ENCODE measurements at regions not wholly inside any gene's neighbourhood (a gene's known extent, or its start where the extent isn't known, plus 50 kb on each side); places are given as distances from the start of the nearest gene placed in this dataset.
A peak's percentile ranks its signal among the peaks of the same experiment; 100 is the strongest.

GRCh38 chr6:118750143-118750542, 98.8 kb upstream of the CEP85L start:
- Histone ChIP-seq H3K4me1 (peaks cover 0 to 22% of the 10 kb centered on the region in 2 donors), H3K36me3 (no peaks in the 10 kb centered on the region), H3K4me3 (no peak overlapping the region), H3K27me3 (no peaks in the 10 kb centered on the region), H3K9me3 (no peaks in the 10 kb centered on the region), H3K27ac (no peak overlapping the region)
- ATAC-seq (no peak), DNase-seq (no peak)
- no peak for TF ChIP-seq CTCF (IDR thresholded peaks at IDR 0.05)
- intact Hi-C loops (cut with DNase I), result no loop called here

GRCh38 chr6:118748311-118749062, 97.1 kb upstream of the CEP85L start:
- intact Hi-C loops (cut with DNase I), result no loop called here
- Histone ChIP-seq H3K27ac (peak overlapping the region in 1 of 2 donors; percentile 39), H3K4me3 (no peak overlapping the region), H3K27me3 (no peaks in the 10 kb centered on the region), H3K9me3 (no peaks in the 10 kb centered on the region), H3K36me3 (no peaks in the 10 kb centered on the region), H3K4me1 (peaks cover 0 to 22% of the 10 kb centered on the region in 2 donors)
- TF ChIP-seq CTCF (IDR thresholded peaks at IDR 0.05), result no peak
- ATAC-seq (peak; percentile 45), DNase-seq (peak in 1 of 4 donors; percentile 71)

- ATAC-seq (no peak), DNase-seq (no peak)
- Histone ChIP-seq H3K36me3 (no peaks in the 10 kb centered on the region), H3K4me1 (peaks cover 0 to 22% of the 10 kb centered on the region in 2 donors), H3K27me3 (no peaks in the 10 kb centered on the region), H3K9me3 (no peaks in the 10 kb centered on the region), H3K27ac (no peak overlapping the region), H3K4me3 (no peak overlapping the region)
- TF ChIP-seq CTCF (IDR thresholded peaks at IDR 0.05), result no peak
- intact Hi-C loops (cut with DNase I), result no loop called here
Measured at GRCh38 chr6:118746825-118747174, 95.4 kb upstream of the CEP85L start.

GRCh38 chr6:118746145-118746824, 94.9 kb upstream of the CEP85L start:
- H3K36me3 ChIP-seq, result no peaks in the 10 kb centered on the region
- no peaks in the 10 kb centered on the region for H3K27me3 ChIP-seq
- no peak overlapping the region for H3K4me3 ChIP-seq
- ATAC-seq (peak; percentile 78), DNase-seq (peak in 1 of 4 donors; percentile 60)
- no peak for TF ChIP-seq CTCF (IDR thresholded peaks at IDR 0.05)
- H3K9me3 ChIP-seq, result no peaks in the 10 kb centered on the region
- intact Hi-C loops (cut with DNase I), result no loop called here
- no peak overlapping the region for H3K27ac ChIP-seq
- peaks cover 0 to 22% of the 10 kb centered on the region in 2 donors for H3K4me1 ChIP-seq

GRCh38 chr6:118745156-118745555, 93.8 kb upstream of the CEP85L start:
- TF ChIP-seq CTCF (IDR thresholded peaks at IDR 0.05), result no peak
- Histone ChIP-seq H3K4me3 (no peak overlapping the region), H3K27ac (no peak overlapping the region), H3K36me3 (no peaks in the 10 kb centered on the region), H3K27me3 (no peaks in the 10 kb centered on the region), H3K9me3 (no peaks in the 10 kb centered on the region), H3K4me1 (peaks cover 0 to 22% of the 10 kb centered on the region in 2 donors)
- no peak for ATAC-seq
- no peak for DNase-seq
- intact Hi-C loops (cut with DNase I), result no loop called here
